NCI-H460 (cell line): ENCODE measurements at regions not wholly inside any gene's neighbourhood (a gene's known extent, or its start where the extent isn't known, plus 50 kb on each side); places are given as distances from the start of the nearest gene placed in this dataset.
"Not testable (repeated sequence)": the region's sequence is repeated elsewhere in the genome, so short reads cannot be mapped to it uniquely, and the experiment has no call there.

Experiments used
- DNase-seq: peaks from one replicate; pipeline ENCODE4 v3.0.0-alpha.2; 2016; ENCODE audit warnings: low read depth; ENCODE audit errors: extremely low read depth

DNA sequence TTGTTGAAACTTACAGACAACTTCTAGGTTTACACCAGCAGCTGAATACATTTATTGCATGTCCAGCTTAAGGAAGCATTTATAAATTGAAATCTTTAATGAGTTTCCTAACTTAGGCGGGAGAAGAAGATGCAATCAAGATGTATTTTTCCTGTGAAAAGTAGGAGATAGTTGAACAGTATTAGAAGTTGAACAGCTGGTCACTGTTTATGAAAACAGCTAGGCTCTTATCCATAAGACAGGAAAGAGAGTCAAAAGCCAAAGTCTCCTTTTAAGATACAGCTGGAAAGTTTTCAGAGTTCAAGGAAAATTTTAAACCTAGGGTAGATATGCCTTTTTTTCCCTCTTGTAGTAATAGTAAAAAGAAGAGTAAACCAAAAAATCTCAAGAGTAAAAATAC is 236.1 kb upstream of the FERD3L start:
- no peak for DNase-seq

DNA sequence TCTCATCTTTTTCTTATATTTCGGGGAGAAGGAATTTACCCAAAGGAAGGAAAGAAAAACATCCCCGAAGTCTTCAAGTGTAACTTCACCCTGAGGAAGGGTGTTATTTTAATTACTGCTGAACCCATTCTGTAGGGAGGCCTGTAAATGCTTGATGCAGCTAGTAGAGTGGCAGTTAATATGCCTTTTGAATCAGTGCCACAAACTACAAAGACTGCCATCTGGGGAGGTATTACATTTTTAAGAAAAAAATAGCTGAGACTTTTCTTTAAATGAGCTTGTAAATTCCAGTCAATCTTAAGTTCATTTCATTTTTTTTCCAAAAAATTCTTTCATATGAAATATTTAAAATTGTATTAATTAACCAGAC is 233.1 kb upstream of the FERD3L start:
- DNase-seq, result no peak

DNA sequence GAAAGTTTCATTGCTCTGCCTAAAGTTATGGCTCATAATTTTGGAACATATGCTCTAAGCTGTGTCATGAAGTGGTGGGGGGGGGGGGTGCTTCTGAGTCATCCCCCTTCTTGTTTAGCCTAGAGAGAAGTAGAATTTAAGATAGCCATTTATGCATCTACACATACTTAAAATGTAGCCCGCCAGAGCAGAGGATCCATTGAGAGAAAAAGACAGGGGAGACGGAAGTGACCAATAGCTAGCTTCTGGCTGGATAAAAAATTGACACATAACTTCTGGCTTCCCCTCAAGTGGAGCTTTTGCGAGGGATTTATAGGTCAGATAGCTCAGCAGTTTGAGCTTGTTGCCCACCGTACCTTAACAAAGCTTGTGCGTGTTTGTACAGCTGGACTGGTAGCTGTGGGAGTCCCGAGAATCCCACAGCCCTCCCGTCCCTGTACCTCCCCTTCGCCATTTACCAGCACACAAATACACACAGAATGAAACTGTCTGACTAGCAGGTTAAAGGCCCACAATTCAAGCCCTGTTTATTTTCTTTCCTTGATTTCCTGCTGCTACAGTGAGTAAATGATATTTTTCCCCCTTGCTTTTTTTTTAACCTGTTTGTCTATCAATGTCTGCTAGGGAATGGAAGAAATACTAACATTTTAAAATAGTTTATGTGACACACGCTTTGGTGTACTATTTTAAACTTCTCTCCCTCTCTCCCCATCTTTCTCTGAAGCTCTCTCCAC is 232.6 kb upstream of the FERD3L start:
- DNase-seq, result no peak

DNA sequence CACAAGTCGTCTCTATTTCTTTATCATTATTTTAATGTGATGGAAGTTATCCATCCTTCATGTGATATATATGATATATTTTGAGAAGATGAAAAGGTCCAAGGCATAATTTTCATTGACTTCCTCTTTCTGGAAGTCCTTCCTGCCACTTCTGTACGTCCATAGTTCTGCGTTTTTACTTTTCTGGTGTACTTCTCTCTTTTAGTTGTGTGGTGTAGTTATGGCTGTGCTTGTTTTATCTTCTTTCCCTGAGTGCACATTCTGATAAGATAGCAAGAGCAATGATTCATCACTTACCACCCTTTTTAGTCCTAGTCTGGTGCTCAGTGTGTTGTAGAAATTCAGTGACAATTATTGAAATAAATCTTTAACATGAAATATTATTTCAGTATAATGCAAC is 231.3 kb upstream of the FERD3L start:
- no peak for DNase-seq

DNA sequence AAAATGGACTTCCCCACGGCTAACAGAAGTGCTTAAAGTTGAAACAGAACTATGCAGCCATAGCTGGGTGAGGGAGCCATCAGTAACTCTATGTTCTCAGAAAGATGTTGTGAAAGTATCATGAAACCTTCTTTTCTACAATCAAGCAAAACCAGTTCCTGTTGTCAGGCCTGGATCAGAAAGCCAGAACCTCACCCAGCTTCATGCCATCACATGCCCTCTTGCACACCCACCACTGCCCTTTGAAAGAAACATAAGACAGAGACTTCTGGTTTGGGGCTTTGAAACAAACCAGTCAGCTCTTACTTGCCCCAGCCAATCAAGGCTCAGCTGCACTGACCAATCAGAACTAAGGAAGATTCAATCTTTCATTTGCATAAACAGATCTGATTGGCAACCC is 230.8 kb upstream of the FERD3L start:
- no peak for DNase-seq

DNA sequence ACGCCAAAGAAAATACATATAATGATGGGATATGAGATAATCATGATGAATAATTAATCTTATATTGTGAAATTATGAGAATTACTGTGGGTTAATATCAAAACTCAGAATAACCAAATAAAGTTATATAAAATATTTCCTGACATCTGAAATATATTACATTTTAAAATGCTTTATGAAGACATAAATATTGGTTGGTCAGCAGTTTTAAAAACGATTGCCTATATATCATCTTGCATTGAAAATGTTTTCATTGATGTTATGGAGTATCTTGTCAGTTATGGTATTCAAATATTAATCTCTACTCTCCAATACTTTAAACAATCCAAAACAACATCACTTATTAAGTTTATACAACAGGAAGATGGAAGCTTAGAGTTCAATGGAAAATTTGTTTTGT is 228.1 kb upstream of the FERD3L start:
- DNase-seq, result no peak

DNA sequence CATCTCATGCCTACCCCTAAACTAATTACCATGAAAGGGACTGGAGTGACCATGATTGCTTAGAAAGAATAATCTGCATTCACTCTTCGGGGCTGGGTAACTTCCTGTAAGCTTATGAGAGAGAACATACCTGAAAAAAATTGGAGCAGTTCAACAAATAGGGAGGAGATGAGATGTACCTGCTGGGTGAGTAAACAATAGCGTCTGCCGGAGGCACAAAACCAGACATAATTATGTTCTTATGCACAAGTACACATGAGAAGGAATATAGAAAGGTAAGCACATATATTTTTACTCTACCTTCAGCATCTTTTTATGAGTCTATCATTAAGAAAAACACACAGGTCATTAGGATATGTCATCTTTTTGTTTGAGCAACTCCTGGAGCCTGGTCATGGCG is 224.6 kb upstream of the FERD3L start:
- no peak for DNase-seq

DNA sequence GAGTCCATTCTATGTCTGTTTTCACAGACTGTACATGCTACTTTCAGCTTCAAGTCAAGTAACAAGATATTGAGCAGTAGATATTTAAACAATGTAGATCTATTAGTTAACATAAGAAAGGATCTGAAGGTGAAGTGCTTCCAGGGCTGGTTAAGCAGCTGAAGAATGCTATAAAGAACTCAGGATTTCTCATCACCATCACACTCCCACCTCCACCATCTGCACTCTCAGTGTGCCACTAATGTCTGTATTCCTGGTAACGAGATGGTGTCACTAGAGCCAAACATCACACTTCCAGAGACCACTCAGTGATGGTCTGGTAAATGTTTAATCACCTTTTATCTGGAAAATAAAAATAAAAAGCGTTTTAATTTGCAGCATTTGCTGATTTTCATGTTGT is 224.0 kb upstream of the FERD3L start:
- DNase-seq, result no peak

DNA sequence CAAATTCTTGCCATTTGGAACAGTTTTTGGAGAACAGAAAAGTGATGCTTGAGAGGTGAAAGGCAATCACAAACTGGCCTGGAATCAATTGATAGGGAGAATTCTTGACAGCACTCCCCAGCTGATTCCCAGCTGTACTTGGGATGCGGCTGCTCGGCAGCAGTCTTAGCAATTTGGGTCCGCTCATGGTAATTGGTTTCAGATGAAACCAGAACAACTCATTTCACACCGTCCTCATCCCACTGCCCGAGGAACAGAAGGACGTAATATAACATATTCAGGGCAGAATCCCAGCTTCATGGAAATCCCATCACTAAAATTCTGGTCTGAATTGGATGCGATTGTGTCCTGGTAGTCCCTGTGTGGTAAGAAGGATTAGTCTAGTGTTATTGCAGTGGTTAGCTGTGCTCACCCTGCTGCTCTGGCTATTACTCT is 223.3 kb upstream of the FERD3L start:
- DNase-seq, result no peak

DNA sequence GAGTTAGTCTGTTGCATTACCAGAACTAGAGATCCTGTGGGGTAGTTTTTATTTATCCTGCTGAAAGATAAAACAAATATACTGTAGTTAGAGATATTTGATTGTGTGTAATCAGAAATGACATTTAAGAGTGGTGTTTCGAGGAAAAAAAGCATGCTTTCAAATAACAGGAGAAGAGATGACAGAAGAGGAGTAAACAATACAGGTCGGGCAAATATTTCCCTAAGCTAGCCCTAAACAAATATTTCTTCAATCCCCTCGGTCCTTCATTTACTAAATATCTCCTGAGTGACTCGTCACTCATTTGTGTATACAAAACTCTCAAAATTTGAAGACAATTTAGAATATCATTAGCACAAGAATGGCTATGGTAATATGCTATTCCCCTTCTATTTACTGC is 219.7 kb upstream of the FERD3L start:
- no peak for DNase-seq

DNA sequence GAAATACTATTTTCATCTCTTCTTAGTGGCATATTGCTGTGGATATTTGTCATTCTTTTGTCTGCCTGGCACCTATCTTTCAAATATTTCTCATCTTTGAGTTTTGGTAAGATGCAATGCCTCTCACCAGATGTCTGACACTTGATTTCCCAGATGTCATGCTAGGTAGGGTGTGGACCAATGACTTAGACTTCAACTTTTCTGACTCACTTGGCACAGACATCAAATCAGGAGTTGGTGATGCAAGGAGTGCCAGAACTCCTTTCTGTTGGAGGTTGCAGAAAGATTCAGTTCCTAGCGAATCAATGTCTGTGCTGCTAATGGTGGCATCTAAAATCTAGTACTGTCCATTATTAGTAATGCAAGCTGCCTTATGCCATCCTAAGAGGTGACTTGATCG is 216.9 kb upstream of the FERD3L start:
- DNase-seq, result peak; percentile 3

DNA sequence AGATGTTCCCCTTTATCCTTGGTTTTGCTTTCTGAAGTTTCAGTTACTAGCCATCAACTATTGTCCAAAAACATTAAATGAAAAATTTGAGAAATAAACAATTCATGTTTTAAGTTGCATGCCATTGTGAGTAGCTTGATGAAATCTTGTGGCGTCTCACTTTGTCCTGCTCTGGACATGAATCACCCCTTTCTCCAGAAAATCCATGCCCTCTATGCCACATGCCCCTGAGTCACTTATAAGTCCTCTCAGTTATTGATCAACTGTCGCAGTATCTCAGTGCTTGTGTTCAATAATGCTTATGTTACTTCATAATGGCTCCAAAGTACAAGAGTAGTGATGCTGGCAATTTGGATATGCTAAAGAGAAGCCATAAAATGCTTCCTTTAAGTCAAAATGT is 208.0 kb upstream of the FERD3L start:
- DNase-seq, result no peak

DNA sequence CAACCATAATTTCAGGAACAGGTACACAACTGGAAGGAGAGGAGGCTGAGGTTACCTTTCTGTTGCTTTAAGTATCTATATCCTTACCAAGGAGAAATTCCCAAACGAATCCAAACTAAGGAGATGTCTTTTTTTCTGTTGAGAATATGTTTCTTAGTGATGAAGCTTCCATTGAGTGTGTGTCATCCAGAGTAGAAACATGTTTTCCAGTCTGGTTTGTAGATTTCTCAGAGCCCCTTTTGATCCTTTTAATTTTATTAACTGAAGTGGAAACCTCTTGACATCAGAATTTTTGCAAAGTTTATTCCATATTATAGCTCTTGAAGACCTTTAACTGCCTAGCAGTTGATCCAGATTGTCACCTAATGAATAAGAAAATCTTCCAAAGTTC is 207.1 kb upstream of the FERD3L start:
- DNase-seq, result no peak

DNA sequence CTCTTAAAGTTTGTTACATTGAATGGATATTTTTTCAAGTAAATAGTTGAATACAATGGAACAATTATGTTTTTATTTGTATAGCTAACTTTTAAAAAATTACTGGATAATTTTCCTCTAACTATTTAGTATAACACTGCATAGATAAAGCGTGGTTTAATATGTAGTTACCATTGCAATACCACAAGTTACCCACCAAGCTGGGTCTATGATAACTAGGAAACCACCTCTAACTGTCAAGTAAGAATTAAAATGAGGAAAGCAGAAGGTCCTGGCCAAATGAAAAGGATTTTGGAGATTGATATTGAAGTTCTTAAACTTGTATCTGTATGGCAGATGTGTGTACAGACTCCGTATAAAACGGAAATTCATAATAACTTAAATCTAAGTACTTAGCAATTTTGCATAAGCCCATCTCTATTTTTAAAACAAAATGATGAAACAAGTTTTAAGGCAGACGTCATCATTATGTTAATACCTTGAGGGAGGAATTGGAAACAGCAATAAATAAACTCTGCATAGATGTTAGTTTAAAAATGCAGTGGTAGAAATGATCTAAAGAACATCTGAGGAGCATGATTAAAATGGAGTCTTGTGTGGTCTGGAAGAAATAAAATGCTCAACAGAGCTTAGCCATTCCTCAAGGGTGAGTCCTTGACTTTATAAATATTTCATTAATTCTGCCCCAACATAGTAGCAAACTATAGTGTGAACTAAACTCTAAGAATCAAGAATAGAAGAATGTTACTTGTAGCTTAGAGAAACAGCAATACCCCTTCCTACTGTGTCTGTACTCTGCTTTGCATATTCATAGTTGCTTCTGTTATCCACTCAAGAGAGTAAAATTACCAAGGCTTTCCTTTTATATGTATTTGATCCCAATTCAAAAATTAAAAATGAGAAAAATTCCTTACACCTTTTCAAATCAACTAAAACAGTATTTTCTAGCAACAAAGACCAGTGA is 206.4 kb upstream of the FERD3L start:
- no peak for DNase-seq

DNA sequence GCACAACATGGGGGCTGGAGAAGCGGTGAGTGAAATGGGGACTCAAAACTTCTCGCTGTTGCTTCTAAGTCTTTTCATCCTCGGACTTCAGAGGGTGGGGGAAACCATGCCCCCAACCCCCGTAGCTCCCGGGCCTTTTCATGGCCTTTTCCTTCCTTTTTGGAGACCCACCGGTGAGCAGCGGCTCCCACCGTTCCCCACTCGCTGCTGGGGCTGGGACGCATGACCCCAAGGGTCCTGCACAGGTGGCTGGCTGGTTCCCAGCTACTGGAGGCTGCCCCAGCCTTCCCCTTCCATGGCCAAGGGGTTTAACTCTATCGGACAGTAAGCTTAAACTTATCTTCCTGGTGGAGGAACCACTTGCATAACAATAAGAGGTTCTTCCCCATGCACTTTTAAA is 194.3 kb upstream of the FERD3L start:
- DNase-seq, result no peak

DNA sequence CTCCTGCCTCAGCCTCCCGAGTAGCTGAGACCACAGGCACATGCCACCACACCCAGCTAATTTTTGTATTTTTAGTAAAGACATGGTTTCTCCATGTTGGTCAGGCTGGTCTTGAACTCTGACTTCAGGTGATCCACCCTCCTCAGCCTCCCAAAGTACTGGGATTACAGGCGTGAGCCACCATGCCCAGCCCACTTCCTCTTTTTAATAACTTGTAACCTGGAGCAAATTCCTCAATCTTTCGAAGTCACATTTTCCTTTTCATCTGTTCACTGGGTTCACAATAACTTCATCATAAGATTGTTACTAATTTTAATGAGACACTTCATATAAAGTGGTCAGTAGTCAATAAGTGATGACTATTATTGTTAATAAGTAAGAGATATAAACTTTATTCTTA is 193.3 kb upstream of the FERD3L start:
- DNase-seq, result not testable (repeated sequence)

DNA sequence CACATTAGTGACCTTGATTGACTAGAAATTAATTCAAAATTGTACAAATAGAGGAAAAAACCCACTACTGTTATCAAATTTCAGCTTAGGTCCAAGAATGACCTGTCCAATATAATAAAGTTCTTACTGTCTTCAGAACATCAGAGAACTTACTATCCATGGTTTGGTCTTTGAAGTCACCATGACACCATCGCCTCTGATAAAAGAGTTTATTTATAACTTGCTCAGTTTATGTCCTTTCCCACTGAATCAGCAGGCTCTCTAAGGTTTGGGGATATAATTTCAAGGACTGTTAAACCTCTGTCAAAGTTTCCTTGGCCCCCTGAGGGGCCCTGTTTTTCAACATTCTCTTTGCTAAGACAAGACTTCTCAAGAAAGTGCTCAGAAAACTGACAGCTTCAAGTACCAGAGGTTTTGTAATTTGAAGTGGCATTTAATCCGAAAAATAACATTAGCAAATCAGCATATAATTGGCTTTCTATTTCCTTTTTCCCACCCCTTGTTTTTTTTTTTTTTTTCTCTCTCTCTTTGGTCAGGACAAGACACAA is 191.7 kb upstream of the FERD3L start:
- no peak for DNase-seq

DNA sequence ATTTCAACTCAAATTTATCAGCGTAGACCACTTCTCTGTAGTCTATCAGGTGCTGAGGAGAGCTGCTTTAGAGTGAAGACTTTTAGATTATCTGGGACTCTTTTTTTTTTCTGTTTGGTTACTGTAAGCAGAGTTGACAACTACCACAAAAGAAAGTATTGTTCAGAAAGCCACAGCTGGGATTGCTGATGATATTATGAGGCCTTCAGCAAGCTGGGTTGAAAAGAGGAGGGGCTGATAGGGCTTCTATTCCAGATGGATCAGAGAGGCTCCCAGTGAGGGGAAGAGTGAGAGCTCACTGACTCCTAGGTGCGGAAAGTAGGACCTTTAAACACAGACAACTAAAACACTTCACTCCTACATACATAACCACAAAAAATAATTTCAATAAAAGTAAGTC is 188.5 kb upstream of the FERD3L start:
- no peak for DNase-seq

DNA sequence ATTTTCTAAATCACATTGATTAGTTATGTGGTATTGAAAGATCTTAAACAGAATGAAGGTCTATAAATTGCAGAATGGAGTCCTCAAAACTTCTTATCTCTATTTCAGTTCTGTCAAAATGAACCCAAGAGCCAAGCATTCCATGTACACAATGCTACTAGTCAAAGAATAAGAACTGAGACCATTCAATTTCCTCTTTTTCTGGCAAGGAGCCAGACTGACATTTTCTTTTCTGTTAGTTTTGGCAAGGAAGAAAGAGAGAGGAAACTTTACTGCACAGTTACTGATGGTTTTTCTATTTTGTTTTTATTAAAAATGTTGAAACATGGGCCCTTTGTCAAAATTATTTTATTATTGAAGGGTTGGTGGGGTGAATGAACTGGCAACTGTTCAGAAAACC is 181.8 kb upstream of the FERD3L start:
- no peak for DNase-seq

DNA sequence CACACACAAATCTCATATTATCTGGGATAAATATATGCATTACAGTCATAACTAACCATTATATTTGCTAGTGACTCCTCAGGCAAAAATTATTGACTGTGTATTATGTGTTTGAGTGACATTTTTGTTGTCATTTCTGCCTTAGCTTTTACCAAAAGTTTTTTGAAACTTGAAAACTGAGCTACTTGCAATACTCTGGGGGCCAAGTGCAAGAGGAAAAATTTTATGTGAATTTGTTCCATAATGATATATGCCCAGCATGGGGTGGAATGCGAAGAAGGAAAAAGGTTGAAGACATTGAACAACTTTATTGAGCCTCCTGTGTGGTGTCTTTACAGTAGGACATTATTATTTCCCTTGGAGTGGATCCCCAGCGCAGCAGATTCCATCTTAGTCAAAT is 176.8 kb upstream of the FERD3L start:
- no peak for DNase-seq

DNA sequence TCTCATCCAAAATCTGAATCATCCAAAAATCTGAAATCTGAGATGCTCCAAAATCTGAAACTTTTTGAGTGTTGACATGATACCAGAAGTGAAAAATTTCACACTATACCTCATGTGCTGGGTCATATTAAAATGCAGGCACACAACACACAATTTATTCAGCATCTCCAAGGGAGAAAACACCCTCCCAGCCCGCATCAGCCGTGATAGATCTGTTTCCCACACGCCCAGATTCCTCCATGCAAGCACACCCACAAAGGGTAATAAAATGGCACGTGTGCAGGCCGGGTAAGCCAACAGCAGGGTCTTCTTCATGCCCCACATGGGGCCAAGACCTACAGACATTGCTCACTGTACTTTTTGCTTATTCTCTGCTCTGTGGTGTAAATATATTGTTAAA is 173.1 kb upstream of the FERD3L start:
- no peak for DNase-seq

DNA sequence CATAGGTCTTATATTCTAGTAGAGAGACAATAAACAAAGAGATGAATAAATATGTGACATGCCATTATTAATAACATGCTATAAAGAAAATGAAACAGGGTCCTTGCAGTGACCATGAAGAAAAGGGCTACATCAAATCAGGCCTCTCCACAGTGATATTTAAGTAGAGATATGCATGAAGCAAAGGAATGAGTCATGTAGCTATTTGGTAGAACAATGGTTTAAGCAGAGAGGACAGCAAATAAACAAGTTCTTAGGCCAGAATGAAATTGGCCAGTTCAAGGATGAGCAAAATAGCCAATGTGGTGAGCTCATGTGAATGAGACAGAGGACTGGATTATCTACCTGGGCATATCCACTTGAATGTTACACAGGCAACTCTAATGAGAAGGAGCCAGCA is 172.2 kb upstream of the FERD3L start:
- no peak for DNase-seq
